Ovary (tissue), 3 donors: ENCODE measurements at regions not wholly inside any gene's neighbourhood (a gene's known extent, or its start where the extent isn't known, plus 50 kb on each side); places are given as distances from the start of the nearest gene placed in this dataset.

Experiments
- CTCF ChIP-seq, 3 donors: fragments of 450-650 bp in 2 of 3; fragments of 200-600 bp in 1 of 3; IDR thresholded peaks; one replicate each; pipeline versions ENCODE4 v1.5.1 to v1.8.0; 2016 to 2022; ENCODE audit warnings: antibody characterized with exemption in 3 of 3, mild to moderate bottlenecking in 1 of 3
- EP300 ChIP-seq: sonication (generic); formaldehyde crosslinking; IDR thresholded peaks from one replicate; pipeline ENCODE4 v1.6.1; 2017; ENCODE audit warnings: antibody characterized with exemption
- POLR2A ChIP-seq: fragments of 450-650 bp; IDR thresholded peaks from one replicate; pipeline ENCODE4 v1.6.1; 2017; ENCODE audit warnings: antibody characterized with exemption, mild to moderate bottlenecking, moderate library complexity
- donor health status: DM: no; HTN: no; CAD: no.

- TF ChIP-seq POLR2A (no peak), CTCF (IDR thresholded peaks at IDR 0.05) (no peak), EP300 (no peak)
Measured at GRCh38 chrX:64570204-64570603, 175.0 kb upstream of the MTMR8 start.
